DMS53 treated with DMSO at 0.1 percent for 48 hours (cell line): ENCODE measurements at regions not wholly inside any gene's neighbourhood (a gene's known extent, or its start where the extent isn't known, plus 50 kb on each side); places are given as distances from the start of the nearest gene placed in this dataset.

ENCODE experiments used
- DNase-seq: peaks from one replicate; lab custom pipeline; 2025; ENCODE audit not compliant: unreplicated experiment; lab: John Stamatoyannopoulos, UW

DNA sequence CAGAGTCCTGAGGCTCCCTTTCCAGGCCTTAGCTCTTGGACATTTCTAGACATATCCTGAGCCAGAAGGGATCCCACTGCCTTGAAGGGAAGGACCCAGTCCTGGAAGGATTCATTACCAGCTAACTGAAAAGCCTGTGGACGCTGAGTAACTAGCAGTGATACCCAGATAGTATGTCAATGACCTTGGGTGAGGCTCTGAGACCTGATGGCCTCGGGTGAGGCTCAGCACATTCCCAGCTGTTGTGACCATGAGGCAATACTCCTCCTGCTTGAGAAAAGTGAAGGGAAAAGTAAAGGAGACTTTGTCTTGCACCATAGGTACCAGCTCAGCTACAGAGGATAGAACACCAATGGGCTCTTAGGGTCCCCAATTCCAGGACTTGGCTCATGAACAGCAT is 268.1 kb downstream of the DKK2 start:
- DNase-seq = no peak

DNA sequence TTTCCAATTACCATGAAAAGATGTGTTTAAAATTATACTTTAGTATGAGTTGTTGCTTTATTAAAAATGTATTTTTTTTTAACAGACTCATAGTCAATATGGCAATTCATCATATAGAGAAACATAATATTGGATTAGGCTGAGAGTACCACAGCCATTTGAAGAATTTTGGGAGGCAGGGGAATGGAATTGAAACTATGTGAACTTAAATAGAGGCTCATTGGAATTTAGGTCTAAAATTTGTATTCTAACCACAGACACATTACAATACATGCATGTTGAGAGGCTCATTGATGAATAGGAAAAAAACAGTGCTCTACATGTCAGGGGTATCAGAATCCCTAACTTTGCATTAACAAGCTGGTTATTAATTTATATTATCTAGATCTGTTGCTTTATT is 269.6 kb downstream of the DKK2 start:
- DNase-seq = no peak

DNA sequence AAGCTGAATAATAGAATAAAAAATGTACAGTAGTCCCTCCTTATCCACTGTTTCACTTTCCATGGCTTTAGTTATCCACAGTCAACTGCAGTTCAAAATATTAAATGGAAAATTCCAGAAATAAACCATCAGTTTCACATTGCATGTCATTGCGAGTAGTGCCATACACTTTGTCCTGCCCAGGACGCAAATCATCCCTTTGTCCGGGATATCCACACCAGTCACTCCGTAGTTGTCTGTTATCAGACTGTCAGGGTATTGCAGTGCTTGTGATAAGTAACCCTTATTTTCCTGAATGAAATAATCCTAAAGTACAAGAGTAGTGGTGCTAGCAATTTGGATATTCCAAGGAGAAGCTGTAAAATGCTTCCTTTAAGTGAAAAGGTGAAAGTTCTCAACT is 271.3 kb downstream of the DKK2 start:
- DNase-seq = no peak

GRCh38 chr4:106762666-106763443 is 273.3 kb downstream of the DKK2 start:
- no peak for DNase-seq

GRCh38 chr4:106753426-106753825 is 282.7 kb downstream of the DKK2 start:
- no peak for DNase-seq

DNA sequence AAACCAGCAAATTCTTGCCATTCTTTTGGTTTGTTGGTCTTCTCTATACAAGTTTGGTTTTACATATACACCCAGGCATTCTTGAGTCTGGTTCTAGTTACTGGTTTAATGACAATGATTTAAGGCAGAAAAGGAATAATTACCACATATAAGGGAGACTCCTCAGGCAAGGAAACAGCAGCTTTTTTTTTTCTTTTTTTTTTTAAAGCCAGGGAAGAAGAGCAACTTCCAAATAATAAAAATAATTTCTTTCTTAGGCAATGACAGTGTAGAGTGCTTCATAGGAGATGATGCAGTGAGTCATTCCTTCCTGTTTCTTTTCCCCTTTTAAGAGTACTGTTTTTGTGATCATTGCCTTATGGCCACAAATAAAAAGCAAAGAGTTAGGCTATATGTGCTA is 289.7 kb downstream of the DKK2 start:
- no peak for DNase-seq

- DNase-seq = no peak
Observed at GRCh38 chr4:106738121-106738520, 298.0 kb downstream of the DKK2 start.

DNA sequence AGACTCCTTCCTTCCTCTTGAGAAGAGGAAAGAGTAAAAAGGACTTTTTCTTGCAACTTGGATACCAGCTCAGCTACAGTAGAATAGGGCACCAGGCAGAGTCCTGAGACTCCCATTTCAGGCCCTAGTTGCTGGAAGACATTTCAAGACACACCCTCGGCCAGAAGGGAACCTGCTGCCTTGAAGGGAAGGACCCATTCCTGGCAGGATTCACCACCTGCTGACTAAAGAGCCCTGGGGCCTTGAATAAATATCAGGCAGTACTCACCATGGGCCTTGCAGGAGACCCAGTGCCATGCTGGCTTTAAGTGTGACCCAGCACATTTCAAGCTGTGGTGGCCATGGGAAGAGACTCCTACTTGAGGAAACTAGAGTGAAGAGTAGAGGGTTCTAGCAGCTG is 317.6 kb downstream of the DKK2 start:
- no peak for DNase-seq

DNA sequence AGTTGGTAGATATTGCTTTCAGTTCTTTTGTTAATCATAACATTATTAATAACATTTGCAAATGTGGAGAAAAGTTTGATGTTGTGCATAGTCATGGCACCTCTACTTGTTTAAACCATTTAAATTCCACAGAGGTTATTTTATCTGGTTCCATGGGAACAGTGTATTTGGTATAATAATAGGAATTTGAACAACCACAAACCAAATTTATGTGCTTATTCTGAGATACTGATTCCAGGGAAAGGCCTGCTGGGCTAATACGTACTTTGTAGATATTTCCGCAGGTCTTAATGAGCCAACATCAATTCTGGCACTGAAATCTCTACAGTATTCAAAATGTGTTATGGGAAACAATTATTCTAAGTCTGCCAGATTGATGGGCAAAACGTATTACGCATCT is 319.0 kb downstream of the DKK2 start:
- DNase-seq = no peak

GRCh38 chr4:106715825-106716224 is 320.3 kb downstream of the DKK2 start:
- DNase-seq = no peak

DNA sequence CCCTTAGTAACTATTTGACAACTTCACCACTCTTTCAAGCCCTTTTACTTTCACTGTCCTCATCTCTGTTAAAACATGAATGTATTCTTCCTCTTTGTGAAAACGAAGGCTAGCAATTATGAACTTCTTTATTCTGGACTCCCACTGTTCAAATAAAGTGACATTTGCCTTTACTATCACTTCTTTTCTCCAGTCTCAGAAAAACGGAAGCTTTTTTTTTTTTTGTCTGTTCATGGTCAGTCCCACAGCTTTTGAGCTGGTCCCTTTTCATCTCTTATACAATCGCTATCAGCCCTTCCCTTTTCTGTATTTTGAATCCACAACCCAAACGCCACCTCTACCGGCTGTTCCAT is 327.7 kb downstream of the DKK2 start:
- DNase-seq = no peak

- DNase-seq = no peak
Observed at GRCh38 chr4:106707776-106708463, 328.2 kb downstream of the DKK2 start.

GRCh38 chr4:106704253-106704870 is 331.8 kb downstream of the DKK2 start:
- no peak for DNase-seq

GRCh38 chr4:106700321-106700720 is 331.7 kb upstream of the GIMD1 start:
- no peak for DNase-seq

GRCh38 chr4:106698621-106699195 is 330.1 kb upstream of the GIMD1 start:
- no peak for DNase-seq

DNA sequence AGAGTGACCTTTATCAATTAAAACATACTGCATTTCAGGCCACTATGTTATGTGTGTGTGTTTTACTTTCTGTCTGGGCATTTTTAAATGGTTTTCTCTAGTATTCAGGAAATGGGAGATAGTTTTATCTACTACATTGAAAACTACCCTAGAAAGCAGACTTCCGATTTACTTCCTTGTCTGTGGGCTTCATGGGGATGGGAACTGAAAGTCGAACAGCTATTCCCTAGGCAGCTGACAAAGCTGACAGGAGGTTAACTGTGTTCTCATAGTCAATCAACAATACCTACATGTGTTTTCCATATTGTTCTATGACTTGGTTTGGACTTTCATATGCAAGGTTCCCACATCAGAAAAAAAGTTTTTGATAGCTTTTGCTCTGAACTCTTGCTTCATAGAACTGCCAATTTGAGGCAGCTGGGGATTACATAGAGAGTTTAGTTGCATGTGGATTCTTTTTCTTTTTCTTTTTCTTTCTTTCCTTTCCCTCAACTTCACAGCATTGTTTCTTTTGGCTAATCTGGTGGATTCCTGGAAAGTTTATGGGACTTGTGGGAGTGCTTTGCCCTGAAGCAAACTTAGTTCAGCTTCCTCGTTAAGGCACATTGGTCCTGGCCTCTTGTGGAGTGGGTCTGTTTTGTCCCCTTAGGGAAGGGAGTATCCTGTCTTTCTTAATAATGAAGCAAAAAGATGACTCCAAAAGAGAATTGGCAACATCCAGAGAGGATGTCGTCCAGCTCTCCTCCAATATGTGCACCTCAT is 327.1 kb upstream of the GIMD1 start:
- no peak for DNase-seq

- no peak for DNase-seq
Observed at GRCh38 chr4:106694232-106694631, 325.7 kb upstream of the GIMD1 start.

DNA sequence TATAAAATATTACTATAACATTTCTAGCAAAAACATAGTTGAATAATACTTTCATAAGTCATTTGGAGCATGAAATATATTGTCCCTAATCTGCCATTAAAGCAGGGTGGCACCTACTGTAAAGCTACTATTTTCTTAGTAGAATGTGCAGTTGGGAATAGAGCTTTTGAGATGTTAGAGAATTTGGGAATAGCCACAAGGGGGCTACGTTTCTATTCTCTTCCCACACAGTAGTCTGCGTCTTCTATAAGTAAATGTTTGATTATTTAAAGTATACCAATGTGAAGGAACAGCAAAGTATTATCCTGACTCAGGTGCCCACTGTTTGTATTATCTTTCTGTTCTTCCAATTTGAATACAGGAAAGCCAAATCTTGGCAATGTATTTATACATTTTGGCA is 323.2 kb upstream of the GIMD1 start:
- no peak for DNase-seq

DNA sequence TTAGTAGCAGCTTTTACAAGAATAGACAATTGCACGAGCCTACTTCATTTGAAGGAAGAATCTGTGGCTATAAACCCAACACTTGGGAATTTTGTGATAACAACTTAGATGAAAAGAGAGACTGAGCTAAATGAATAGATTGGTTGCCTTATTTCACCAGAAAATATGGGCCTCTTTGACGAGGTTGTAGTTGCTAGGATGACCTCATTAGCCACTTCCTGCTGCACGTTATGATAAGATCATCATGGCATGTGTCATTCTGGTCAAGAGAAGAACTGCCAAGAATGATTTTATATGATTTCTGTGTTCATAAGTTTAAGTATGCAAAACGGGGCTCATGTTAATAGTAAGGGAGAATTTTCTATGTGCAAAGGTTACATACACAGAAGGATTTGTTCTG is 321.9 kb upstream of the GIMD1 start:
- DNase-seq = no peak

GRCh38 chr4:106687026-106687425 is 318.4 kb upstream of the GIMD1 start:
- no peak for DNase-seq

DNA sequence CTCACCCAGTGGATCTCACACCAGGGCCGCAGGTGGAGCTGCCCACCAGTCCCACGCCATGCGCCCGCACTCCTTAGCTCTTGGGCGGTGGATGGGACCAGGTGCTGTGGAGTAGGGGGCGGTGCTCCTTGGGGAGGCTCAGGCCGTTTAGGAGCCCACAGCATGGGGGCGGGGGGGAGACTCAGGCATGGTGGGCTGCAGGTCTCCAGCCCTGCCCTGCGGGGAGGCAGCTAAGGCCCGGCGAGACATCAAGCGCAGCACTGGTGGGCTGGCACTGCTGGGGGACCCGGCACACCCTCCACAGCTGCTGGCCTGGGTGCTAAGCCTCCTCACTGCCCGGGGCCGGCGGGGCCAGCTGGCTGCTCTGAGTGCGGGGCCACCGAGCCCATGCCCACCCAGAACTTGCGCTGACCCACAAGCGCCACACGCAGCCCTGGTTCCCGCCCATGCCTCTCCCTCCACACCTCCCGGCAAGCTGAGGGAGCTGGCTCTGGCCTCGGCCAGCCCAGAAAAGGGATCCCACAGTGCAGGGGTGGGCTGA is 312.9 kb upstream of the GIMD1 start:
- no peak for DNase-seq
